Activated CD4-positive, alpha-beta T cell treated with anti-CD3 and anti-CD28 coated beads, Interleukin-2, Interleukin-4, amounts not matched to agents 100 ng/mL and 50 ng/mL, durations not matched to agents 16 hours and 8 hours (primary cell): ENCODE measurements at regions not wholly inside any gene's neighbourhood (a gene's known extent, or its start where the extent isn't known, plus 50 kb on each side); places are given as distances from the start of the nearest gene placed in this dataset.
"Not testable (repeated sequence)": the region's sequence is repeated elsewhere in the genome, so short reads cannot be mapped to it uniquely, and the experiment has no call there.

Experiments
- DNase-seq: peaks from one replicate; pipeline ENCODE4 v3.0.0-alpha.2; 2020; ENCODE audit warnings: low spot score

DNA sequence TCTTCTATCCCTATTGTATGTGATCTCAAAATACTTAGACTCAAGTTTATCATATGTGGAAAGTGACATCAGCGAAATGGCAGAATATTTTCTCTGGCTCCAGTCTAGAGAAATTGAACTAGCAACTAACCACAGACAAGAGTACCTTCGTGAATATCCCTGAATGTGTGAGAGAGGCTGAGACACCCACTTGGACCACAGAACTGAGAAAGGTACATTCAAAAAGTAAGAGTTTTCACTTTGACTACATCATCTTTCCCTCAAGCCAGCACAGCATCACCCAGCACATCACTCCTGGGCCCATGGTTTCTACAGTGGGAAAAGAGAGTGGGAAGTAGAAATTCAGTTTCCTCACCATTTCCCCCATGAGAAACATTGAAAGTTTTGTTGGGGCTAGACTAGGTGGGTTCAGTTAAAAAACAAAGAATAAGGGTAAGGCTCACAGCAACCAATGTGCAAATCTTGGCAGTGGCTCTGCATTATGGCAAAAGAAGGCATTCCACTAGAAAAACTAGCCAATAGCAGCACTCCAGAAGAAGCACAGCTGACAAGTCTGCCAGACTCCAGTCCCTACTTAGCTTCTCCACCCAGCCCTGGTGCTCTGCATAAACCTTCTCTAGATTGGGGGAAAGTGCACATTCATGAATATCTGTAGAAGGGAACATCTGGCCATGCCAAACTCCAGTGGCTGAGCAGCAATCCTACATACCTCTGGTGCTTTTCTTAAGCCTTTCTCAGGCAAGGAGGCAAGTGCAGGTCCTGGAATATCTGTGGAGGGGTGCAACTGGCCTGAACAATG lies 225.6 kb upstream of the VLDLR start:
- DNase-seq: no peak

DNA sequence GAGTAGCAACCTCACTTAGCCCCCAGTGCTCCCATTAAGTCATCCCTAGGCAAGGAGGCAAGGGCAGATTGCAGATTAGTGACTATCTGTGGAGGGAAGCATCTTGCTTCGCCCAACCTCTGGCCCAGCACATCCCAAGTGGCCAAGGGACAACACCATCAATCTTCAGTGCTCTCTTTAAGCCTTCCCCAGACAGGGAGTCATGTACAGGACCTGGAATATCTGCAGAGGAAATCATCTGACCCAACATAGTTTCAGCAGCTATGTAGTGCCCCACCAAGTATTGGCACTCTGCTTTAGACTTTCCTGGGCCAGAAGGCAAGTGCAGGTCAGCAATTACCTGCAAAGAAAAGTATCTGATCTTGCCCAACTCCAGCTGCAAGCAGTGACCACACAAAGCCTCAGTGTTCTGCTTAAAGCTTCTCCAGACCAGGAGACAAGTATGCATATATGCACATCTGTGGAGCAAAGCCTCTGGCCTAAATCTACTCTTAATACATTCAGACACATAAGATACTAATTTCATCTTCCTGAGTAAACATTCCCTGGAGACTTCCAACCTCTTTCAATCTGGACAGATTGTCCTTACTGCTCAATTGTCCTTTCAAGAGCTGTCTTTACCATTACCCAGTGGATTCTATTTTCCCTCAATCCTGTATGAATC lies 224.8 kb upstream of the VLDLR start:
- DNase-seq: no peak

DNA sequence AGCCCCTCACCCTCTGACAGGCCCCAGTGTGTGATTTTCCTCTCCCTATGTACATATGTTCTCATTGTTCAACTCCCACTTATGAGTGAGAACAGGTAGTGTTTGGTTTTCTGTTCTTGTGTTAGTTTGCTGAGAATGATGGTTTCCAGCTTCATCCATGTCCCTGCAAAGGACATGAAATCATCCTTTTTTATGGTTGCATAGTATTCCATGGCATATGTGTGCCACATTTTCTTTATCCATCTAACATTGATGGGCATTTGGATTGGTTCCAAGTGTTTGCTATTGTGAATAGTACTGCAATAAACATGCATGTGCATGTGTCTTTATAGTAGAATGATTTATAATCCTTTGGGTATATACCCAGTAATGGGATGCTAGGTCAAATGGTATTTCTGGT lies 223.7 kb upstream of the VLDLR start:
- DNase-seq: not testable (repeated sequence)

DNA sequence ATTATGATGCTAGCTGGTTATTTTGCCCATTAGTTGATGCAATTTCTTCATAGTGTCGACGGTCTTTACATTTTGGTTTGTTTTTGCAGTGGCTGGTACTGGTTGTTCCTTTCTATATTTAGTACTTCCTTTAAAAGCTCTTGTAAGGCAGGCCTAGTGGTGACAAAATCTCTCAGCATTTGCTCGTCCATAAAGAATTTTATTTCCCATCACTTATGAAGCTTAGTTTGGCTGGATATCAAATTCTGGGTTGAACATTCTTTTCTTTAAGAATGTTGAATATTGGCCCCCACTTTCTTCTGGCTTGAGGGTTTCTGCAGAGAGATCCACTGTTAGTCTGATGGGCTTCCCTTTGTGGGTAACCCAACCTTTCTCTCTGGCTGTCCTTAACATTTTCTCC lies 219.8 kb upstream of the VLDLR start:
- DNase-seq: not testable (repeated sequence)

DNA sequence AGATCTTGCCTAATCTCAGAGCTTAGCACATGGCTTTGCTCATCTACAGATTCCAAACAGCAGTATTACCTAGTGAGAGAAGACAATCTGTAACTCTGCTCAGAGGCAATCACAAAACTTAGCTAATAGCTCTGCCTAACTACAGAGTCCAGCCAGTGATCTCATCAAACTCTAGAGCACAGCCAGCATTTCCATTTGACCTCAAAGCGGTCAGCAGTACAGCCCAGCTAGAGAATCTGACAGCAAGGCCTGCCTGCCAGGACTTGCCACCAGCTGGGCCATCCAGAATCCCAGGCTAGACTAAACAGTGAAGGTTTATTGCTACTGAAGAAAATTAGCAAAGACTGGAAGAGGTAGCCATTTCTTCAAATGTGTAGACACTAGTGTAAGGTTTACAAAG lies 217.9 kb upstream of the VLDLR start:
- DNase-seq: no peak

DNA sequence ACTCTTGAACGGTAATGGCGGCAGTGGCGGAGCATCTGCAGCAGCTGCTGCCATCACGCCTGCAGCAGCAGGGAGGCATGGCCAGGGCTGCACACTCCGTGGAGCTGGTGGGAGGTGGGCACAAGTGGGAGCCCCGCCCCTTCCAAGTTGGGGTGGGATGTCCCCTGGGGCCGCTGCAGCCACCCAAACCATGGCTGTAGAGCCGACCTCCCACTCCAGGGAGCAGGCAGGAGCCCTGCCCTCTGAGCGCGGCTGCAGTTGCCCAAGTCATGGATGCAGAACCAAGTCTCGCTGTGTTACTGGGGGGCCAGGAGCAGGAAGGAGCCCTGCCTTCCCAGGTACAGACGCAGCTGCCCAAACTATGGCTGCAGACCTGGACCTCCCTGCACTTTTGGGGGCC lies 215.3 kb upstream of the VLDLR start:
- DNase-seq: no peak

DNA sequence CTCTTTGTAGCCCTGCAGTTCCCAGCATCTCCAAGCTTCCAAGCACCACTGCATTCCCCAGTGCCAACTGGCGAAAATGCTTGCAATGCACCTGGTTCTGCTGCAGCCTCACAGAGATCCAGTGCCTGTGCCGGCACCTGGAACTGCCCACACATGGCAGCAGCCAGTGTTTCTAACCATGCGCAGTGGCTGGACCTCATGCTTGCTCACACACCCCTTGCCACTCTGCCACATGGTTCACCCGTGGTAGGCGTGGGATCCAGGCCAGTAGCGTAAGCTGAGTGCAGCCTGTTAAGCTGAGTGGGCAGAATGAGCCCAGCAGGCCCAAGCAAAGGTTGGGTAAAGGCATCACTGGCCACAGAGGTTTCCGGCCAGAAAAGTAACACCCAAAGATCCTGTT lies 214.1 kb upstream of the VLDLR start:
- DNase-seq: no peak

DNA sequence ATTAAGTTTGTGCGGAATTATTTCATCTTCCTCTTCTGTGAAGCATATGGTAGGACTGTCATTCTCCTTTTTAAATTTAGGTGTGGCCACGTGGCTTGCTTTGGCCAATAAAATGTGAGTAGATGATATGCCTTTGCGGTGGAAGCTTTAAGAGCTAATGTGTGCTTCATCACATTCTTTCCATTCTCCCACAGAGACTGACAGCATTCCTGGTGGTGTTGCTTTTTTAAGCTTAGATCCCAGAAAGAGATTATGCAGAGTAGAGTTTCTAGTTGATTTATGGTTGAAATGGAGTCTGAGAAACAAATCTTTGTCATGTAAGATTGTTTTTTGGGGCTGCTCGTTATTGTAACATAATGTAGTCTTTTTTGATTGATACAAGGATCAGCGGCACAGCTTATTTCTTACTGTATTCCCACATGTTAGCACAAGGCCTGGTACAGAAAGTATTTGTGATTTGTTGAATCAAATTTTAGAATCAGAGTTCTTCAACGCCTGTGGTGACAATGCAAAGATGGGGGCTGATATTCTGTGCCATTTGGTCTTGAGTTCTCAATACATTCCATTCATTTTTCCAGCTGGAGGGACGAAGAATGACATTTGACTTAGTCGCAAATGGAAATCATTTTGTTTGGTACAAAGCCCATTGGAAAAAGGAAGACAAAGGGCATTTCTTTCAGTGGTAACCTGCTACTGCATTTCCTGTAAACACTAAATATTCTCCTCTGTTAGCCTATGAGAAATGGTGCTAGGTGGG lies 209.9 kb upstream of the VLDLR start:
- DNase-seq: no peak

DNA sequence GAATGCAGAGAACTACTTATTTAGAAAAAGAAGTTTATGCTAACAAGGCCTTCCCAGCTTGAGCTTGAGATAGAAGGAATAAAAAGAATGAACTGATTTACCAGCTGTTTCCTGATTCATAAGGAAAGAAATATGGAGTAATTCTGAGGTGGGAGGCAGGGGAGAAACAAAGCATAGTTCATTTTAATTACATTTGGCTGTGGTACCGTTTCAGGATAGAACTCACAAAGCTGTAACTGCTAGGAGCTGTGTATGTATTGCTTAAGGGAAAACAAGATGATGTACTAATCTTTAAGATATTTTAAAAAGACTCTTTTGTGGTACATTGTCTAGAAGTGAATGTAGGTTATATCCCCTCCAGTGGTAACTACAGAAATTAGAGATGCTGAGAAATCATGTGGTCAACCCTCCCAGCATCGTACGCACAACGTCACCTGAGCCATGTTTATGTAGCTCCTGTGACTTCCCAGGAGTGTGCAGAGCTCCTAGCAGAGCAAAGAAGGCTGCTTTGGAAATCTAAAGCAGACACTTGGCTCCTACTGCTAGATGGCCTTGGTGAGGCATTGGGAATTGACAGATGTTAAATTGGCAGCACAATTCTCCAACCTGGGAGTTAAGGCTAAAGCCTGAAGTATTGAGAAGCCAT lies 208.3 kb upstream of the VLDLR start:
- no peak for DNase-seq

DNA sequence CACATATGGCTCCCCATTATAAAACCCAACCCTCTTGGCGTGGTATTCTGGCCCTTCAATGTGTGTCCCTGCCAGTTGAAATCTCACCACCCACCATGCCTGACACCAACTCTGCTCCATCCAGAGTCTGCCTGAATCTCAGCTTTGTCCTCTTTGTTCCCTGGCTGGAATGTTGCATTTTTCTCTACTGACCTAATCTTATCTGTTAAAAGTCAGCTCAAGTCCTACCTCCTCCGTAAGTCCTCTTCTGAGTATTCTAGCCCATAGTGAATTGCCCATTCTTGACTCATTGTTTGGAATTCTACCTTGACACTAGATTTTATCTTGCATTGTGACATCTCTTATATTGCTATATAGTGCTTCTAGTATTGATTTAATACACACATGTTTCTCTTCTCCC lies 207.1 kb upstream of the VLDLR start:
- no peak for DNase-seq

DNA sequence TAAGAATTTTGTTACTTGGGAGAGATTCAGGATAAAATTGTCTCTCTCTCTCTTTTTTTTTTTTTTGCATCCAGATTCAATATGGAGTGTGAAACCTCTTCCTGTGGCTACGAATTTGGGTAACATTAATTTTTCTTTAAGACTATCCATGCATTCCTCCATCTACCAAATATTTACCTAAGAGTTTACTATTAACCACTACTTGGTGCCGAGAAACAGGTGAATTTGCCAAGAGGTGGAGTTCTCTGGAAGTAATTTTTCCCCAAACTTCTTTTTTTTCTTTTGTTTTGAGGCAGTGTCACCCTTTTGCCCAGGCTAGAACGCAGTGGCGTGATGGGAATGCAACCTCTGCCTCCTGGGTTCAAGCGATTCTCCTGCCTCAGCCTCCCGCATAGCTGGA lies 206.3 kb upstream of the VLDLR start:
- no peak for DNase-seq

DNA sequence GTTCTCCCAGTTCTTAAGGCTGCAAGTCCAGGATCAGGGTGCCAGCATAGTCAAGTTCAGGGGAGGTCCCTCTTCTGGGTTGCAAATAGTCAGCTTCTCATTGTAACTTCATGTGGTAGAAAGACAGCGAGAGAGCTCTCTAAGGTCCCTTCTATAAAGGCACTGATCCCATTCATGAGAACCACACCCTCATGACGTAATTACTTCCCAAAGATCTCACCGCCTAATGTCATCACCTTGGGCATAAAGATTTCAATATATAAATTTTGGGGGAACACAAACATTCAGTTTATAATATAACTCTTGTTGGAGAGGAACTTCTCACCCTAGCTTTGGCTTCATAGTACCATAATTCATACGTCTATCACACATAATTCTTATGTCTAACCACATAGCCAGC lies 203.9 kb upstream of the VLDLR start:
- DNase-seq: no peak

DNA sequence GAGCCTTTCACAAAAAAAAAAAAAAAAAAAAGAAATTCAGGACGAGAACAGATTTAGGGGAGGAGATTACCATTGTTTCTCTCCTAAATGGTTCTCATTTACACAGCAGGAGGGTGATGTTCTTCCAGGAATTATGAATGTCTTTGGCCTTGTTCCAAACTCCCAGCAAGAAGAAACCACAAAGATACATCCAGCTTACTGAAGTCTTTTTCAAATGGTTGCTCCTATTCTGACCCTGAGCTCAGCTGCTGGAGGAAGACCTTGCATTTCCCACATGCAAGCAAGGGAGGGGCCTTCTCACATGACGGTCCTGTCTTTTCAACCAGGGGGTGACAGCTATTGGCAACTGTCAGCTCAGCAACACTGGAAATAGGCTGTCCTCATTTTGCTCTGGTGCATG lies 203.0 kb upstream of the VLDLR start:
- DNase-seq: no peak

DNA sequence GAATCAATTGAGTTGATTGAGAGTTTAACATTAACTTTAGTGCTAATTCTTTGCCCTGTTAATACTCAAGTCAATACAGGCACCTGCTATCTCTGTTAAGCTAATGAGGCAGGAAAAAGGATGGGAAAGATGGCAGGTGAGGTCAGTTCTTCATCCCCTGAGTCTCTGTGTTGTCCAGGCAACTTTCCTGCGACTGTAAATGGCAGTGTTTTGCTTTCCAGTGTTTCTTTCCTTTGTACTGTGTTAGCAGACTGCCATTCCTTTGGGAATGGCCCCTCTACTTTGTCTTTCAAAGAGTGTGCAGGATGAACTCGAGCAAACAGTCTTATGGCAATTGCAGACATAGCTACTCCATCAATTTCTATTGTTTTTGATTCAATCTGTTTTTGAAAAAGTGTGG lies 202.2 kb upstream of the VLDLR start:
- DNase-seq: no peak

DNA sequence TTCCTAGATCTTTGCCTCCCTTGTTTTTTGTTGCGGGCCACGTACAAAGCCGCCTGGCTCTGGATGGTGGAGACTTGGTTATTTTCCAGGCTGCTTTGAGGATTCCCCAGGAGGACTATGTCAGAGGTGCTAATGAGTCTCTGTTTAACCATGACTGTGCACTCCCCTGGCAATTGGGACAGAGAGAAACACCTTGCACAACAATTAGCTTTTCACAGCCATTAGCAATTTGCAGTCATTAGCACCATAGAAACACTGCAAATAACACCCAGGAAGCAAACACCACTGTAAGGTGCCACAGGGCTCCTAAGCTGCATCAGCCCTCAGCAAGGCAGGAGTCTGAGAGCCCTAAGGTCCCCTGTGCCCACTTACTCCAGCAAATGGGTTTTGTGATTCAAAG lies 201.0 kb upstream of the VLDLR start:
- DNase-seq: no peak

DNA sequence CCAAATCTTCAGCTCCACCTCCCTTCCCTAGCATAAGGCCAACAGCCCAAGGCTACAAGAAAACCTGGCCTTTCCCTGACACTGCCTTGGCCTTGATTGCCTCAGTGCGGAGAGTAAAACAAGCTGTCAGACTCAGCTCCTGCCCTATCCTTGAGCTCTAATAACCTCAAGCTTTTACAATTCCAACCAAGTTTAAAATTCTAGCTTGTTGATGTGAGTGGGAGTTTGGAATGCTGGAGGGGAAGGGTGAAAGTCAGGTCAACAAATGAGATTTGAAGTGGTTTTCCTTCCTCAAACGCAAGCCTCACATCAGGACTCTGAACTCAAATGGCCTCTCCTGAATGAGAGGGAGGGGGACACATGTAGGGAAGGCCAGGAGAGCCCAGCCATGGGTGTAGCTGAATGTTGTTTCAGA lies 197.0 kb upstream of the VLDLR start:
- DNase-seq: no peak

DNA sequence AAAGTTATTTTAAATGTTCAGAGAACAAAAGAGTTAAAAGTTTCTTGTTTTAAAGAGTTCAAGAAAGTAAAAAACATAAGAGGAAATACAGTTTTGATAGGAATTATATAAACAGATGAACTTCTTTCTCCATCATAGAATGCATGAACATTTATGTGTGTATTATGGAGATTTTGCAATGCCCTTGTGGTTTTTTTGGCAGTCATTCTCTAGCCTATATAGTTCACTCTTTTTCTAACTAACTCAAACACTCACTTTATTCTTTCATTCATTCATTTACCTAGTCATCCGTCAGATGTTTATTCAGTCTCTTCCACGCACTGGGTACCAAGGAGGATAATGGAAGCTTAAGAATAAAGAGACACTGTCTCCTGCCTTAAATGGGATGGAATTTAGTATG lies 195.9 kb upstream of the VLDLR start:
- no peak for DNase-seq

DNA sequence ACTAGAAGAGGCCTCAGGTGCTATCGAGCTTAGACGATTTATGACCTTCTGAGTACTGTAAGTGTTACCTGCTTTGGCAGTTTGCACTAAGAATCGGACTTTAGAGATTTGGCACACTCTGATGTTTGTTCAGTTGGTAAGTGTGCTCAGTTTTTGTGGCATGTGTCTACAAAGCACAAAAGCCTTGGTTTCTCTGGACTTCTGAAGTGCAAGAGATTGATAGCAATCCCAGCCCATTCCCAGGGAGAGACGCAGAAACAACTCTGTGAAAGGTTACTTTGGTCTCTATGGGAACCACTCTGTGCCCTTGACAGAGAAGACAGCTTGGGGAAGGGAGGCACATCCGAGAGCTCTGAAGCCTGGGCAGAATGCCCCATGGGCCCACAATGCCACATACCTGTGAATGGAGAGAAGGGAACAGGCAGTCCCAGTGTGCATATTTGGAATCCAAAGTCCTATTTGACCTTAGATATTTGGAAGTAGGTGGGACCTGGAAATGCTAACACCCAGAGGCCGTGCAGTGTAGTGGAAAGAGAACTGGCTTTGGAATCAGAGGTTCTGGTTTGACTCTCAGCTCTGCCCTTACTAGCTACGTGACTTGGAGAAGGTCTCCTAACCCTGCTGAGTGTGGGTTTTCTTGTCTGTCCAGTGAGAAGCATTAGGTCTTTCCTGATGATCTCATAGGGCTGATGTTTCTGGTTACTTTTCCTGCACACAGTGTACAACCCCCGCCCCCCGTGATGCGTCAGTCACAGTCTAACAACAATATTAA lies 194.3 kb upstream of the VLDLR start:
- DNase-seq: no peak

DNA sequence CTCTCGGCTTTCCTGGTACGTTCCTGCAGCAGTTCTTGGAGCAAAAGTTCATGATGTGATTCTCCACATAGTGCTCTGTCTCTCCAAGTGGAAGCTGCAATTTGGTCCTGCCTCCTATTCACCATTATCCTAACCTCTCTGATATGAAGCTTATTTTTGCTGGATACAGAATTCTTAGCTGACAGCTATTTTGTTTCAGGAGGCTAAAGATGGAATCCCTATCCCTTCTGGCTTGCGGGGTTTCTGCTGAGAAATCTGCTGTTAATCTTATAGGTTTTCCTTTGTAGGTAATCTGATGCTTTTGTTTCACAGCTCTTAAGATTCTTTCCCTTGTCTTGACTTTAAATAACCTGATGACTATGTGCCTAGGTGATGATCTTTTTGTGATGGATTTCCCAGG lies 181.6 kb upstream of the VLDLR start:
- DNase-seq: no peak

DNA sequence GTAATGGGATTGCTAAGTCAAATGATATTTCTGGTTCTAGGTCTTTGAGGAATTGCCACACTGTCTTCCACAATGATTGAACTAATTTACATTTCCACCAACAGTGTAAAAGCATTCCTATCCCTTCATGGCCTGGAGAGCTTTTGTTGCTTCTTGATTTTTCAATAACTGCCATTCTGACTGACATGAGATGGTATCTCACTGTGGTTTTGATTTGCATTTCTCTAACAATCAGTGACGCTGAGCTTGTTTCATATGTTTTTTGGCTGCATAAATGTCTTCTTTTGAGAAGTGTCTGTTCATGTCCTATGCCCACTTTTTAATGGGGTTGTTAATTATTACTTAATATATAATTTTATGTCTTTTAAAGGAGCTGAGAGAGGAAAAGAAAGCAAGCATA lies 177.7 kb upstream of the VLDLR start:
- not testable (repeated sequence) for DNase-seq

DNA sequence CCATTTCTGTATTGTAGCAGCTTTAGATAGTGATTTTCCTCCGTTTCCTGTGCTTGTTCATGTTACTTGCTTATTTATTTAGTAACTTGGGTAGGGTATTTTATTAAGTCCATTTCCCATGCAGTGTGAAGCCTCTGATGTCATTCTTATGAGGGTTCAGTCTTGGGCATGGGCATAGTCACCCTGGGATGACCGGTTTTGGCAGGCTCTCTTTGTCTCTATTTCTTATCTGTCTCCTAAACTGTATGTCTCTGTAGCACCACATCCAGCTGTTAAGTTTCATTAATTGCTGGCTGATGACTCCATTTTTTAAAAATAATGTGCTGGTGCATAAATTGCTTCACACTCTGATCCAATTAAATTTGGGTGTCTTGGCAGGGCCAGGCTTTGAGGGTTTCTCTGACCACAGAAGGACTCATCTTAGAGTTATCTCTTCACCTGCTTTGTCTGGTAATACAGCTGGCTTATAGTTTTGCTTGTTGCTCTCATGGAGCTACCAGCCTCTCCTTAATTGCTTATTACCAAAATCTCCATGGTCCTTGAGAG lies 173.3 kb upstream of the VLDLR start:
- no peak for DNase-seq

DNA sequence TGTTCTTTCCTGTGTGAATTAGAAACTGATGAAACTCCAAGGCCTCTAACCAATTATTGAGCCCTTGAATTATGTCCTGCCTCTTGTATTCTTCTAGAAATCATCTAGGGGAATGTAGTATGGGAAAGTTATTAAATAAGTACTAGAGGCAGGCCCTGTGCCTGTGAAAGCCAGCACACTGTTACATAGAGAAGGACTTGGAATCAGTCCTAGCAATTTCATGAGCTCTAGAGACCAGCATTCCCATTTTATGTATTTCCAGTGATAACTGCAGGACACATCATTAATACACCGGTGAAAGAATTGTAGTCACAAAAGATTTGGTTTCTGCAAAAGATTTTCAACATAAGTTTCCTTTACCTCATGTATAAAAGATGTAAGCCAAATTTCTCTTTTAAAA lies 168.5 kb upstream of the VLDLR start:
- no peak for DNase-seq
